Thyroid gland (tissue), 4 donors: ENCODE measurements at regions not wholly inside any gene's neighbourhood (a gene's known extent, or its start where the extent isn't known, plus 50 kb on each side); places are given as distances from the start of the nearest gene placed in this dataset.

ENCODE experiments used
- CTCF ChIP-seq, 6 experiments: fragments of 200-600 bp in 3 of 6; fragments of 450-650 bp in 3 of 6; sonication (generic) in 3 of 6; IDR thresholded peaks; one replicate each; pipeline ENCODE4 v1.5.1; 2016 to 2019; ENCODE audit warnings: antibody characterized with exemption in 6 of 6, mild to moderate bottlenecking in 2 of 6, inconsistent platforms in 1 of 6, moderate library complexity in 1 of 6
- POLR2A ChIP-seq, 2 donors: fragments of 450-650 bp; IDR thresholded peaks; one replicate each; pipeline ENCODE4 v1.6.1; 2017; ENCODE audit warnings: antibody characterized with exemption in 2 of 2, mild to moderate bottlenecking in 2 of 2, moderate library complexity in 1 of 2

GRCh38 chr15:94099574-94099960 is 131.8 kb upstream of the MCTP2 start:
- TF ChIP-seq CTCF (IDR thresholded peaks at IDR 0.05) (no peak), POLR2A (IDR thresholded peaks at IDR 0.05) (no peak)
